NB4 (cell line): ENCODE measurements at regions not wholly inside any gene's neighbourhood (a gene's known extent, or its start where the extent isn't known, plus 50 kb on each side); places are given as distances from the start of the nearest gene placed in this dataset.

Experiments used
- DNase-seq: peaks from one replicate; pipeline ENCODE4 v3.0.0; 2010; ENCODE audit warnings: low read depth
- H3K4me3 ChIP-seq: one replicate; pipeline ENCODE4 v1.5.1; 2011; ENCODE audit warnings: mild to moderate bottlenecking, low read depth, low read length, moderate library complexity
- CTCF ChIP-seq: IDR thresholded peaks from one replicate; pipeline ENCODE4 v1.5.1; 2012; ENCODE audit warnings: low read depth, low read length
- MAX ChIP-seq: IDR thresholded peaks from 2 replicates; pipeline ENCODE4 v1.6.1; 2011; ENCODE audit warnings: low read depth, low read length
- MYC ChIP-seq: IDR thresholded peaks from 2 replicates; pipeline ENCODE4 v1.6.1; 2011; ENCODE audit warnings: low read depth, low read length
- POLR2A ChIP-seq: IDR thresholded peaks from 2 replicates; pipeline ENCODE4 v1.6.1; 2011; ENCODE audit warnings: mild to moderate bottlenecking; ENCODE audit not compliant: insufficient read length; ENCODE audit errors: extremely low read depth

GRCh38 chr5:176174345-176175025, 63.7 kb upstream of the SIMC1 start:
- no peak overlapping the region for H3K4me3 ChIP-seq
- TF ChIP-seq MYC: no peak
- no peak for TF ChIP-seq MAX
- no peak for TF ChIP-seq POLR2A
- TF ChIP-seq CTCF: no peak
- no peak for DNase-seq

- no peak for DNase-seq
- H3K4me3 ChIP-seq: no peak overlapping the region
- TF ChIP-seq POLR2A: no peak
- no peak for TF ChIP-seq MAX
- TF ChIP-seq MYC: no peak
- no peak for TF ChIP-seq CTCF
These were observed 62.9 kb upstream of the SIMC1 start for GRCh38 chr5:176175101-176175852.

- TF ChIP-seq MAX: no peak
- TF ChIP-seq CTCF: no peak
- TF ChIP-seq POLR2A: no peak
- TF ChIP-seq MYC: no peak
- no peak for DNase-seq
- no peak overlapping the region for H3K4me3 ChIP-seq
These were observed 62.0 kb upstream of the SIMC1 start for GRCh38 chr5:176176231-176176630.

- DNase-seq: peak; percentile 21
- no peak overlapping the region for H3K4me3 ChIP-seq
- TF ChIP-seq POLR2A: no peak
- no peak for TF ChIP-seq MYC
- no peak for TF ChIP-seq MAX
- no peak for TF ChIP-seq CTCF
These were observed 59.4 kb upstream of the SIMC1 start for GRCh38 chr5:176178789-176179188.

- DNase-seq: no peak
- TF ChIP-seq CTCF: no peak
- TF ChIP-seq MYC: no peak
- TF ChIP-seq MAX: no peak
- no peak for TF ChIP-seq POLR2A
- H3K4me3 ChIP-seq: no peak overlapping the region
These were observed 57.9 kb upstream of the SIMC1 start for GRCh38 chr5:176180339-176180738.
